Suppressor macrophage treated with lipopolysaccharide for 1 hour (primary cell): ENCODE measurements at regions not wholly inside any gene's neighbourhood (a gene's known extent, or its start where the extent isn't known, plus 50 kb on each side); places are given as distances from the start of the nearest gene placed in this dataset.
"Not testable (repeated sequence)": the region's sequence is repeated elsewhere in the genome, so short reads cannot be mapped to it uniquely, and the experiment has no call there.

Source experiments
- DNase-seq, 3 donors: peaks; one replicate each; pipeline ENCODE4 v3.0.0-alpha.2; 2020 to 2022

DNA sequence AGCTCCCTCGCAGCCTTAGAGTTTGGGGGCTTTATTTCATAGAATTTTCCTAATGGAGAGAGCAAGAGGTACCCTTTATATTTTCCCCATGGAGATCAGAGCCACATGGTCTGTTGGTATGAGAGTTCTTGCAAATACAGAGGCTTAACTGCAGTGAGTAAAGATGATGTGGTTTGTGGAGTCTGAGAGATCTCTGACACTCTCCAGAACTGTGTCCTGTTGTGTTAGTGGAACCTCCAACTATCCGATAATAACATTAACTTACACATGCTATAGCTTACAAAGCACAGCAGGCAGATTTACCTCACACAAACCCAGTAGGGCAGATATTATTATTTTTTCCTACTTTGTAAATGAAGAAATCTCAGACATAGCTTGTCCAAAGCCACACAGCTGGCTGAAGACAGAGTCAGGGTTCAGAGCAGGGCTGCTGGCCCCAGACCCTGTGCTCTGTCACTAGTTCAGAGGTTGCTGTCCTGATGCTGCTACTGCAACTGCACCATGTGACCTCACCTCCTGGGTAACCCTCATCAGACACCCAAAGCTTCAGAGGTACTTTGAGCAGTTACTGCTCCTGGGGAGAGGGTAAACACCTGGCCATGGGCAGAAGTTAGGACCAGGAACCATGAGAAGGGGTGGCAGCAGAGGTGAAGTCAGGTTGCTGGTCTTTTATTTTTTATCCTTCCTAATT lies 384.8 kb upstream of the PROX1 start:
- DNase-seq = no peak

DNA sequence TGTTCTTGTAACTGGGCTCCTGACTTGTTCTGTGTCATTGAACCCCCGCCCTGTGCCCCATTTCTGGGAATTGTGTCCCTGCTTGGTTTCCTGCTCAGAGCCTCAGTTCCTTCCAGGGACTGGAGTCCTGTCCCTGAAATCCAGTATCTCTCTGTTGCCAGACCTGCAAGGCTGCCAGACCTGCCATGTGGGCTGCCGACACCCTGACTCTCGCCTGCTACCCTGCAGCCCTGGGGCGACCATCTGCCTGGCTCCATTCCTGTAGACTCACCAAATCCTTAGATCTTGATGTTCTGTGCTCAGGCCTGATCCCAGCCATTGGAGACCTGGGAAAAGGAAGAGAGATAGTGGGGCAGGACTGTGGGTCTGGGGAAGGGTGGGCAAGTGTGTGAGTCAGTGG lies 383.3 kb upstream of the PROX1 start:
- no peak for DNase-seq

DNA sequence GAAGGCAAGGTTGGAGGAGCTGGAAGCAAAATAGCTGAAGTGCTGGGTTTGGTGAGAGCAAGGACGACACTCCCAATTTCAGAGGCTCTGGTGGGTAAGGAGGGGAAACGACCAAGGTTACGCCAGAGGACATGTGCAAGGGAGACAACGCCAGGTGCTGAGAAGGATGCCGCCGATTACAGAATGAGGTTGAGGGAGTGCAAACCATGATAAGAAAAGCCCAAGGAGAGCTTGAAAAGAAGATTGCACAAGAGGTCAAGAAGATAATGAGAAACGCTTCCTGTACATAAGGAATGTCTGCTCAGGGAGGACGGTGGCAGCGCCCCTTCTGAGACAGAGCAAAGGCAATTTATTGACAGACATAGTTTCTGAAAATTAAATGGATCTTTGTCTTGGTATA lies 382.0 kb upstream of the PROX1 start:
- DNase-seq = no peak

DNA sequence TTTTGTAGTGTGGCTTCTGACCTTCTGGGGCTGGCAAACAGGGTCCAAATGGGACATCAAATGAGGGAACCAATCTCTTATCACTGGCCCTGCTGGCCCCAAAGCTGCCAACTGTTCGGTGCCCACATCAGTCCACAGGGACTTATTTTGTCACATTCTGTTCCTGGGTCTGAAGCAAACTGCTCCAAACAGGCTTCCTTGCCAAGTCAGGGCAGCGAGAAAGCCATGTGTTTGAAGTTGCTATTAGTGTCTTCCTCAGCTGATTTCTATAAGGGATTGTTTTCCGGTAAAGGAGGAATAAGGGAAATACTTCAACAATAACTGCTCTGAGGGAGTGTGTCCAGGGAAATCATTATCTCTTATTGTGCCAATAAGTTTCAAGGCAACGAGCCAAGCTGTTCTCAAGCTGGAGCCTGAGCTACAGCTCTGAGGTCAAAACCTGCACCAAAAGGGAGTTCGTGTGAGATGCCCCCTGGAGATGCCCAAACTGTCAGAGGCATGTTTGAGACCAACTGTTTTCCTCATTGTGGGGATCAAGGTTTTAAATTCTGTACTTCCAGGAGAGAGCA lies 381.4 kb upstream of the PROX1 start:
- no peak for DNase-seq

DNA sequence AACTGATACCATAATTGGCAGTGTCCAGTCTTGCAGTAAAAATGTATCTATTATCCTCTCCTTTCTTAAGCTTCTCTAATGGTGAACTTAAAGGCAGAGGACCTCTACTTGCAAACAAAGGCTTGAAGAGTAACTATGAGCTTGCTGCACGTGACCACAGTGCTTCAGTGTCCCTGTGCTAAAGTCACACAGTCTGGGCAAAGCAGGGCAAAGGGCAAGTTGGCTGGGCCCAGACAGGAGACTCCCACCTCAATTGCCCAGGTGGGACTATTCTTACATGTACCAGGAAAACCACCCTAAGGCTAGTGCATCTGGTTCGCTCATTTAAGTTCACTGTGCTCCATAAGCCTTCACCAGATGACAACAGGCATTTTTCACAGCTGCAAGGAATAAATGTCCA lies 374.2 kb upstream of the PROX1 start:
- no peak for DNase-seq

DNA sequence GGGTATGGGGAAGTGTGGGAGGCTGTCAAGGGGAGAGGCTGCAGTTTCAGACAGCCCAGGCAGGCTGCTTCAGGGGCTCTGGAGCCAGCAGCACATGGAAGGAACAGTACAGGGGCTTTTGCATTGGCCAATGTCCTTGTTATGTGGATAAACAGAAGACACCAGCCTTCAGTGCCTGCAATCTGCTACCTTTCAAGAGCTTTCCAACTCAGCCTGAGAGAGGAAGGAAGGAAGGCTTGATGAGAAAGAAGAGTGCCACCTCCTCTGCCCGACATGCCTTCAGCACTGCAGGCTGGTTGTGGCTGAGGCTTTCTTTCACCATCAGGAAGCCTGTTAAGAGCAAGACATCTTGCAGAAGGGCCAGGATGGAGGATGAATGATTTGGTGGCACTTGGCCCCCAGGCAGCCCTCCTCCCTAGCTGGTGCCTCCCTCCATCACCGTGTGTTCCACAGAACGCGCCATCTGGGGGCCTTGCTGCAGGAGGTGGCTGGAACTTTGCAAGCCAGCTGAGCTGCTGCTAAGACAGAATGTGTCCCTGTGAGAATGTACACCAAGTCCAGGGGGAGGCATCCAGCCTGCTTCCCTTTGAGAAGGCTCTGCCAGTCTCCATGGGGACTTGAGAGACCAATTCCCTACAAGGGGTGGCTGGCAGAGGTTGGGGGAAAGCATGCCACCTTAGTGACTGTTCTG lies 372.4 kb upstream of the PROX1 start:
- DNase-seq = no peak

DNA sequence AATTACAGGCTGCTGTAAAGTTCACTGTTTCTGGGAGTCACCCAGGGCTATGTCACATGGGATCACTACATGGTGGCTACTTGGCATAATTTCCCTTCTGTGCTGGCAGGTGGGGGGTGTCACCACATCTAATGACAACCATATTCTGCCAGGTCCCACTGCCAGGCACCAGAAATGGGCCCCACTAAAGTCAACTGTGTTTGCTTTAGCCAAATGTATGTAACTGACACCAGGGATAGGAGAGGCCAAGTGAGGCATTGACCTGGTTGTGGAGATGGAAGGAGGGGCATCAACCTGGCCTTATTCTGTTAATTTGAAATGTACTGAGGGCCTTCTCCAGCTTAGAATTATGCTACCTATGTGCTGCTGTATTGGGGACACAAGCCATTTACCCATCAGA lies 370.6 kb upstream of the PROX1 start:
- DNase-seq = no peak

DNA sequence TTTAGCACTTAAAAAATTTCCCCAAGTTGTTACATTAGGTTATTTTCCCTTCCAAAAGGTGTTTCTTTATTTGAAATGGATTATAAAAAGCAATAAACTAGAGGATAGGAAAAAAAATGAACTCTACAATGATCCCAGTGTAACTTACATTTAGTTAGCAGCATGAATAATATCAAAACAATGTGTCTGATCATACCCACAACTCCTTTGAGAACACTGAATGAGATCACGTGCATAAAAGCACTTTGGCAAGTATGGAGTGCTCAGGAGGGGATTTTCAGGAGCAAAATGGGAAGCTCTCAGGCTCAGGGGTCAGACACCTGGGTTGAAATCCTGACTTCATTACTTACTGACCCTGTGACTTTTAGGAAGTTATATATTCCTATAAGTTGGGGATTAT lies 369.7 kb upstream of the PROX1 start:
- no peak for DNase-seq

DNA sequence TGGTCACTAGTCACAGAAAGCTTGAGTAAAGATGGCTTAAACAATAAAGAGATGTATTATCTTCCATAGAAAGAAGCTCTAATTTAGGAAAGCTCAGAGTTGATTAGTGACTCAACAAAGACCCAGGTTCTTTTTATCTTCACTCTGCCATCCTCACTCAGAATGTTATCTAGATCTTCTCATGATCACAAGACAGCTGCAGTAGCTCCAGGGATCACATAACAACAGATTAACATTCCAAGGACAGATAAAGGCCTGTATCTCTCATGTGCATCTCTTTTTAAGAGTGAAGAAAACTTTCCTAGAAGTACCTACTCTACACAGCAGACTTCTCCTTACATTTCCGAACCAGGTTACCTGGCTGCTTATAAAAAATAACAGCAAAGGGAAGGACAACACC lies 368.7 kb upstream of the PROX1 start:
- no peak for DNase-seq

DNA sequence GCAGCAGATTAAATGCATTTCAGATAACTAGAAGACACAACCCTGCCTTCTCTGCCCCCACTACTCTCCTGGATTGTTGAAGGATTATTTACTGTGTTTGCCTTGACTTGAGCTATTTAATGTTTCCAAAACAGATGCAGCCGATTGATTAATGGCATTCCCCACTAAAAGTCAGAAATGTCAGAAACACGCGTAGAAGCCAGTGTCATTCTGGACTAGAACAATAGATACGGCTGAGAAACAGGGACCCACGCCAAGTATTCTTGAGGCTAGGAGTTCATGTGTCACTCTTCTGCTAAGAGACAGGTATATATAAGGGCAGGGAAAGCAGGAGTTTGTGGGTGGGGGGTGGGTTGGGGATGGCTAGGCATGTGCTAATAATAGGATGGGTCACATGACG lies 366.7 kb upstream of the PROX1 start:
- DNase-seq = no peak

DNA sequence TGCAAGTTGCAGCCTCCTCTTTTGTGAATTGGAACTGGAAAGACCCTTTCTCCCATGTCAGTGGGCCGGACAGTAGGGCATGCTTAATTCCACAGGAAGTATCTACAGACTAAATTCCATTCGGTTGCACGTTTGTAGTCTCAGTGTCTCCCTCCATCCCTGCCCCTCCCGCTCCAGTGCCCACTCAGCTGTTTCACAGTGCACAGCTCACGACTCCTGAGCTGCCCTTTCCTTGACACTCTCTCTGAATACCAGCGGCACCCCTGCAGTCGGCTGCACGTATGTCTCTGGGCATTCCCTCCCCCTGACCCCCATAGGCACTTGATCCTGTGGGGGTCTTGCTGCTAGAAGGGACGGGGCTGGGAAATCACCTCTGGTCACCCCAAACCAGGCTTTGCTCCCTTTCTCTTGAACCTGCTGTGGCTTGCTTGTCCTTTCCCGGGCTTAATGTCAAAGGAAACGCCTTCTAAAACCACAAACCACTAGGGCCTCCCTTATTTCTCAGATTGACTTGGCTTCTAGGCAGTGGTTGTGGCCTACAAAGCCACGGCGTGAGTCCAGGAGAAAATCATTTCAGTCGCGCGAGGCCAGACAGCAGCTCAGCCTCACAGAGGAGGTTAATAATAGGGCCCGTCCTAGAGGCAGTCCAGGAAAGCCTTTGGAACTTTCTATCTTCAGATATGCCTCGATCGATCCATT lies 365.3 kb upstream of the PROX1 start:
- no peak for DNase-seq

DNA sequence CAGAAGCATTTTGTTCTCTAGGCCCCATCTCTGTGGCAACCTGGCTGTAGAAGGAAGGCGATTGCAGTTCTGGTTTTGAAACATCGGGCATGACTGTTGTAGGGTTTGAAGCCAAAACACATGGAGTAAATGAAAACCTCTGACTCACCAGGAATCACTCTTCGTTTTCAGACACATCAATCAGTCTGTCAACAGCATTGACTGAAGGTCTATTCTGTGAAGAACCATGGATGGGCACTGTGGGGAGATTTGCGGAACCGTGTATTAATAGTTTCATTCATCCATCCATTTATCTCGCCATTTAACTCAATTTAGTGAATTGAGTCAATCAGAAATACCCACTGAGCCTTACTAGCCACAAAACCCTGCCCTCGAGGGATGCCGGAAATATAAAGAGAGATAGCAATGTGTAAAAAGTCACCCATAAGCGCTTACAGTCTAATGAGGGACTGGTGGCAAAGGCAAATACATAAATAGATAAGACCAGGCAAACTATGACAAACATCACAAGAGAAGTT lies 364.6 kb upstream of the PROX1 start:
- DNase-seq = no peak

DNA sequence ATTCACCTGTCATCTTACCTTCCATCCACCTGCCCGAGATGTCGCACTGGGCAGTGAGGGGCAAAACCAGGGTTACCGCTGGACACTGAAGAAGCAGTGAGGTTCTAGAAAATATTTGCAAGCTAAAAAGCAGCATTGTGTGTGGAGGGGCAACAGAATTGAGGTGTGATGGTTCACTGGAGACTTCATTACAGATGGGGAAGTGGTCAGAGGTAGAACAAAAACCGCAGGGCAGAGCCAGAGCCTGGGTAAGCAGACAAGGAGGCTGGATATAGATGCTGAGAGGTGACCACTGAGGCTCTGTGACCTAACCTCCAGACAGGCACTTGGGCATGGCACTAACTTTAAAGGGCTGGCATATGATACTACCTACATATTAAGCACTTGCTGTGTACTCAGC lies 363.9 kb upstream of the PROX1 start:
- DNase-seq = no peak

DNA sequence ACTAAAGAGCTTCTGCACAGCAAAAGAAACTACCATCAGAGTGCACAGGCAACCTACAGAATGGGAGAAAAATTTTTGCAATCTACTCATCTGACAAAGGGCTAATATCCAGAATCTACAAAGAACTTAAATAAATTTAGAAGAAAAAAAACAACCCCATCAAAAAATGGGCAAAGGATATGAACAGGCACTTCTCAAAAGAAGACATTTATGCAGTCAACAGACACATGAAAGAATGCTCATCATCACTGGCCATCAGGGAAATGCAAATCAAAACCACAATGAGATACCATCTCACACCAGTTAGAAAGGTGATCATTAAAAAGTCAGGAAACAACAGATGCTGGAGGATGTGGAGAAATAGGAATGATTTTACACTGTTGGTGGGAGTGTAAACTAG lies 351.0 kb upstream of the PROX1 start:
- DNase-seq = not testable (repeated sequence)

DNA sequence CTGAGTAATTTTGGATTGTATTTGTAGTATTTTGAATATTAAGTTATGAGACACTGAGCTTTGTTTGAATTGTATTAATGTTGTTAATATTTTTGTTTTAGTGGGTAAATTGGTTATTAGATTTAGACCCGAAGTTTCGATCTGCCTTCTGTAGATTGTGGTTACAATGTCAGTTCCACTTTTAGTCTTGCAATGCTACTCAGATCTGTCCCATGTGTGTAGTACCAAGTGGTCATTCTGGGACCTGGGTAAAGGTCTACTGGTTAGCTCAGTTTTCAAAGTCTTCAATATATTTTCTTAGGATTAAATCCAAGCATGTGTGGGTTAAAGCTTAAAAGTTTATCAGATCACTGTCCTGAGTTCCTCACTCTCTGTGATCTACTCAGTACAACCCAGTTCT lies 346.5 kb upstream of the PROX1 start:
- no peak for DNase-seq

DNA sequence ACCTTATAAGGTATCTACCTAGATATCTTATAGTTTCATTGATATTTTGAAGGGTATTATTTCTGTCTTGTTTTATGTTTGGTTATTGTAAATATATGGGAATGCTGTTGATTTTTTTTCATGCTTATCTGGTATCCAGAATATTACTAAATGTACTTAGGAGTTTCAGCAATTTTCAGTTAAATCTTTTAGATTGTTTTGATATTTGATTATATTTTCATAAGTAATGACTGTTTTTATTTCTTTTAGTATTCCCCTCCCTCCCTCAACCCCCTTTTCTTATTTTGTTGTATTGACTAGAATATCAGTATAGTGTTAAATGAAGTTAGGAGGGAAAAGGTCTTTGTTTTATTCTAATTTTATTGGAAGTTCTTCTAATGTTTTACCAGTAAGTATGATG lies 344.4 kb upstream of the PROX1 start:
- no peak for DNase-seq

DNA sequence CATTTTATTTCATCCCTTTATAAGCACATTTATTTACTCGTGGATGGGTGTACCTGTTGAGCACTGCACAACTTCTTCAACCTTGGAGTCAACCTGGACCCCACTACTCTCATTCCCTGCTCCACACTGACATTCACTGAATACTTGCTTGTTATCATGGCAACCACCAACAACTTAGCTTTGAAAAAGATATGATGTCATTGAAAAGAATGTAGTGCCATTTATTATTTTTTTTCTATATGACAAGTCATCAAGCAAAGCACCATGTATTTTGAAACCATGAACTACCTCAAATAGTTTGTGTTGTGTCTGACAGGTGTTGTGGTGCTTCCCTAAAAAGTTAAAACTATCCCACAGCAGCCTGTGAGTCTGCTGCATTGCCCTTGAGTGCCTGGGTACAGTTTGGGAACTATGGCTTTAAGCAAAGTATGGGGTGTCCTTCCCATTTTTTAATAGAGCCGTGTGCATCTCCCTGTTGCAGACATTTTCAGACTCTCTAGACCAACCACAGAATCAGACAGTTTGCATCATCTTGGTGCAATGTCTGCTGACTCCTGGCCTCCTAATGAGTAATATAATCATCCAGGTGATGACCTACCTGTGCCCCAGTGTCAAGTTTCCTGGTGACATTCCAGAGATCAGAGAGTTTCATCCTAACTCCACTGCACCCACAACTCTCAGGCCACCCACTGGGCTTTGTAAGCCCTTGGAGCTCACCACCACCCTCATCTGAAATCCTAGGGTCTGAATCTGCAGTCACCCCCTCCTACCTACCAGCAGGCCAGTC lies 339.7 kb upstream of the PROX1 start:
- no peak for DNase-seq

DNA sequence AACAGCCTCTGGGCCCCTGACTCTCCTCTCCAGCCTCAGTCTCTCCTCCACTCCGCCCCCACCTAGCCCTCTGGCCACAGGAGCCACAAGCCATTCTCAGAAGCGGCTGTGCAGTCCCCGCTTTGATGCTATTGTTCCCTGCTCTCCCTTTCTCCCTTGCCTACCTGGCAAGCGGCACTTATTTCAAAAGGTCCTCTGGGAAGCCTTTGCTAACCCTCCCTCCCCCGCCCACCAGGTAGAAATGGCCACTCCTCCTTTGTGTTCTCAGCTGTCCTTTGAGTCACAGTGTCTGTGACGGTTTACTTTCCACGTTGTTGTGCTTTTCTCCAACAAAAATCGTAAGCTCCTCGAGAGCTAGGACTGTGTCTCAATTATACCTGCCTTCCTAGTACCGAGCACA lies 338.4 kb upstream of the PROX1 start:
- no peak for DNase-seq

DNA sequence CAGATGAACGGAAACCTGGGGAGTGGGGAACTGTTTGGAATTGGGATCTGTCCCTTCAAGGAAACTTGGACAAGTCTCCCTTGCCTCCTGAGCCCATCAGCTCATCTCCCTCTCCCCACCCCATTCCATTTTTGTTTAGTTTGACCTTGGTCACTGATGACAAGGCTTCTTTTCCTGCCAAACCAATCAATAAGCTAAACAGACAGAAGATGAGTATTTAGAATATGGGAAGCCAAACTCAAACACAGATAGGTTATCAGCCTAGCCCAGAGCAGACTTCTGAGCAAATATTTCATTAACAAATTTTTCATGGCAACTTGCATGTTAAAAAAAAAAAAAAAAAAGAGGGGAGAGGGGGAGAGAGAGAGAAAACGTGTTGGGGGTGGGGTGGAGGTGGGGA lies 337.2 kb upstream of the PROX1 start:
- no peak for DNase-seq

DNA sequence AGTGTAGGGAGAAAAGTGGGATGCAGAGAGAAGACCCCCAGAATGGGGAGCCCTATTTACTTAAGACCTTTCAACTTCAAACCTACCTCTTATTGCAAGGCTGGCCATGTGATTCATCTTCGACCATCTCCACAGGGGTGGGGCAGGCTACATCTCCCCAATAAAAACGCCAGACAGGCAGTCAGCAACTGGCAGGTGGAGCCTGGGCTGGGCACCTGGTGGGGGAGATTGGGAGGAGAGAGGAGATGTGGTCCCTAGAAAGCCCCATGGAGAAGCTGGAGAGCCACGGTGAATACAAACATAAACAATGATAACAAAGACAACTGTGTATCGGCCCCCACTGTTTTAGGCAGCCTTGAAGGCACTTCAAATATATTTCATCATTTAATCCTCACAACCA lies 336.7 kb upstream of the PROX1 start:
- DNase-seq = no peak

DNA sequence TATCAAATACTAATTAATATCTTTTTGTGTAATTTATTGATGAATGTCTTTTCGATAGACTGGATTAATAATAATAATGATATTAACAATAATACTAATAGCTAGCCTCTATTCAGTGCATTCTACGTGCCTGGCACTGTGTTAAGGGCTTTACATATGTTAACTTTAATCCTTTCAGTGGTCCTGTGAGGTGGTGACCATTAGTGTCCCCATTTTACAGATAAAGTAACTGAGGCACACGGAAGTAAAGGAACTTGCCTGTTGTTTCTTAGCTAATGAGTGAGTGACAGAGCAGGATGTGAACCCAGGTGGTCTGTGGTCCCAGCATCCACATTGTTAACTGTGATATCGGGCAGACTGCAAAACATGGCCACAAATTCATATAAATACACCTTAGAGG lies 335.7 kb upstream of the PROX1 start:
- DNase-seq = no peak

DNA sequence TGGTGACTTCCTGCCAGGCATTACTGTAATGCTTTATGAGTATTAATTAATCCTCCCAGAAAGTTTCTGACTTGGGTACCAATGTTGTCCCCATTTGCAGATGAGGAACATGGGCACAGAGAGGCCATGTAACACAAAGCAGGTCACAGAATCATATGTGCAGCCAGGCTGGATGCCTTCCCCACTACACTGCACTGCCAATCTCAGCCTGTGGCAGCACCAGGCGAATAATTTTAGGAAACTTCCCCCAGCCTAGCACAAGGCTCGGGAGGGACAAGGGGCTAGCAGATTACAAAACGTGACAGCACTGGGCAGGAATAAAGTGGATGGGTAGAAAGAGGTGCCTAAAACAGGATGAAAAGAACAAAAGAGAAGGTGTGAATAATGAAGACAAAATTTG lies 331.7 kb upstream of the PROX1 start:
- DNase-seq = no peak

DNA sequence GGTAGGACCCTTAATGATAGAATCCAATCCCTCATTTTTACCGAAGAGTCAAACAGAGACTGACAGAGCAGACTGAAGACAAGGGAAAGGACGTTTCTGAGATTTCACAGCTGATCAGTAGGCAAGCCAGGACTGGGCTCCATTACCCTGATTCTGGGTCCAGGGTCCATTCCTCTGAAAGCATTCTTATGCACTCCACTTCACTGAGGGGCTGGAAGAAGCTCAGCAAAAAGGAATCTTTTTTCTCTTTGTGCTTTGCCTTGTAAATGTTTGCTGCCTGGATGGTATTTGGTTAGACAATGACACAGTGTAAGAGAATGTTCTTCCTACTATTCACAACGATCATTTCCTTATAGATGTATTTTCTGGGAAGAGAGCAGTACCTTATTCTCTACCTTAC lies 331.3 kb upstream of the PROX1 start:
- no peak for DNase-seq
